ENCODE measurements at regions not wholly inside any gene's neighbourhood (a gene's known extent, or its start where the extent isn't known, plus 50 kb on each side); places are given as distances from the start of the nearest gene placed in this dataset.
A peak's percentile ranks its signal among the peaks of the same experiment; 100 is the strongest.
"Not testable (repeated sequence)": the region's sequence is repeated elsewhere in the genome, so short reads cannot be mapped to it uniquely, and the experiment has no call there.

GRCh38 chr4:53895137-53895536 lies 169.3 kb downstream of the CHIC2 start:
- no peaks in the 10 kb centered on the region for H3K36me3 ChIP-seq
- H3K4me3 ChIP-seq, result no peak overlapping the region
- intact Hi-C loops (cut with micrococcal nuclease), result no loop called here
- no peaks in the 10 kb centered on the region for H3K9me3 ChIP-seq (replicated peaks)
- peaks cover 2% of the 10 kb centered on the region for H3K4me1 ChIP-seq
- H3K27me3 ChIP-seq (ENCODE audit: low read depth), result peaks cover 3% of the 10 kb centered on the region
- DNase-seq, result no peak
- no peak overlapping the region for H3K27ac ChIP-seq (replicated peaks)
- TF ChIP-seq CTCF (IDR thresholded peaks at IDR 0.05; ENCODE audit: borderline replicate concordance), result no peak

GRCh38 chr4:53890461-53890860 lies 173.9 kb downstream of the CHIC2 start:
- H3K4me3 ChIP-seq, result no peak overlapping the region
- no peak for TF ChIP-seq CTCF (IDR thresholded peaks at IDR 0.05; ENCODE audit: borderline replicate concordance)
- H3K36me3 ChIP-seq, result no peaks in the 10 kb centered on the region
- H3K27me3 ChIP-seq (ENCODE audit: low read depth), result peaks cover 6% of the 10 kb centered on the region
- H3K9me3 ChIP-seq (replicated peaks), result no peaks in the 10 kb centered on the region
- no peaks in the 10 kb centered on the region for H3K4me1 ChIP-seq
- H3K27ac ChIP-seq (replicated peaks), result no peak overlapping the region
- DNase-seq, result no peak
- intact Hi-C loops (cut with micrococcal nuclease), result no loop called here

GRCh38 chr4:53889326-53890055 lies 174.9 kb downstream of the CHIC2 start:
- H3K27ac ChIP-seq (replicated peaks), result no peak overlapping the region

GRCh38 chr4:53886090-53886489 lies 178.3 kb downstream of the CHIC2 start:
- DNase-seq, result no peak
- Histone ChIP-seq H3K27me3 (ENCODE audit: low read depth) (peaks cover 4% of the 10 kb centered on the region), H3K4me1 (no peaks in the 10 kb centered on the region), H3K27ac (replicated peaks) (peak overlapping the region; percentile 50), H3K9me3 (replicated peaks) (peaks cover 7% of the 10 kb centered on the region), H3K4me3 (no peak overlapping the region), H3K36me3 (no peaks in the 10 kb centered on the region)
- TF ChIP-seq CTCF (IDR thresholded peaks at IDR 0.05; ENCODE audit: borderline replicate concordance), result no peak
- intact Hi-C loops (cut with micrococcal nuclease), result no loop called here

More at GRCh38 chr4:53889326-53890055, 174.9 kb downstream of the CHIC2 start:
- intact Hi-C loops (cut with micrococcal nuclease), result no loop called here
- DNase-seq, result no peak
- Histone ChIP-seq H3K27me3 (ENCODE audit: low read depth) (peaks cover 8% of the 10 kb centered on the region), H3K4me1 (no peaks in the 10 kb centered on the region), H3K36me3 (no peaks in the 10 kb centered on the region), H3K4me3 (no peak overlapping the region), H3K9me3 (replicated peaks) (no peaks in the 10 kb centered on the region)
- TF ChIP-seq CTCF (IDR thresholded peaks at IDR 0.05; ENCODE audit: borderline replicate concordance), result no peak

- Histone ChIP-seq H3K4me3 (no peak overlapping the region), H3K27me3 (ENCODE audit: low read depth) (peaks cover 4% of the 10 kb centered on the region), H3K36me3 (no peaks in the 10 kb centered on the region), H3K4me1 (no peaks in the 10 kb centered on the region), H3K9me3 (replicated peaks) (peaks cover 7% of the 10 kb centered on the region), H3K27ac (replicated peaks) (peak overlapping the region; percentile 50)
- TF ChIP-seq CTCF (IDR thresholded peaks at IDR 0.05; ENCODE audit: borderline replicate concordance), result no peak
- intact Hi-C loops (cut with micrococcal nuclease), result no loop called here
- peak; percentile 66 for DNase-seq
Observed at GRCh38 chr4:53885668-53886067, 178.7 kb downstream of the CHIC2 start.

GRCh38 chr4:53877096-53877495 lies 187.3 kb downstream of the CHIC2 start:
- H3K27me3 ChIP-seq (ENCODE audit: low read depth); intact Hi-C loops (cut with micrococcal nuclease); DNase-seq; H3K9me3 ChIP-seq (replicated peaks); H3K27ac ChIP-seq (replicated peaks); H3K36me3 ChIP-seq; H3K4me1 ChIP-seq; H3K4me3 ChIP-seq: not testable (repeated sequence)
